ENCODE measurements at regions not wholly inside any gene's neighbourhood (a gene's known extent, or its start where the extent isn't known, plus 50 kb on each side); places are given as distances from the start of the nearest gene placed in this dataset.

DNA sequence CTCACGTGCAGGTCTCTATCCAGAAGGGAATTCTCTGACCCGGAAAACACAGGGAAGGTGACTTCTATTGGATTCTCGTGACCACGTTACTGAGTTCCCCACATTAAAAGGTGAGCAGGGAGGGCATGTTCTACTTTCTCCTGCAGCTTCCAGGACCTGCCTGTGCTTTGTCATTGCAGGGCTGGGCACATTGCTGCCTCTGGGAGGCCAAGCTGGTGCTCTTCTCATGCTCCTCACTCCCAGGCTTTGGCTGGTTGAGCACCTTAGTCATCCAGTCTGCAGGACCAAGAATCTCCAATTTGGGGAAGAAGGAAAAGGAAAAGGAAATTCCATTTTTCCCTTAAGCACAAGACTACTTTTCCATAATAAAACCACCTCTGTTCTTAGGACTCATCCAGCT lies 86.5 kb upstream of the TMEM72 start:
- no peaks in the 10 kb centered on the region for H3K27me3 ChIP-seq
- 71 to 72% methylated on average over 3 to 4 of the region's 4 CpGs for WGBS, 2 donors
- no peaks in the 10 kb centered on the region for H3K4me1 ChIP-seq
- no peak overlapping the region for H3K4me3 ChIP-seq
- intact Hi-C loops (cut with DNase I), result no loop called here
- no peak overlapping the region for H3K27ac ChIP-seq
- no peak for TF ChIP-seq POLR2A (IDR thresholded peaks at IDR 0.05)
- TF ChIP-seq, protein P1, sequence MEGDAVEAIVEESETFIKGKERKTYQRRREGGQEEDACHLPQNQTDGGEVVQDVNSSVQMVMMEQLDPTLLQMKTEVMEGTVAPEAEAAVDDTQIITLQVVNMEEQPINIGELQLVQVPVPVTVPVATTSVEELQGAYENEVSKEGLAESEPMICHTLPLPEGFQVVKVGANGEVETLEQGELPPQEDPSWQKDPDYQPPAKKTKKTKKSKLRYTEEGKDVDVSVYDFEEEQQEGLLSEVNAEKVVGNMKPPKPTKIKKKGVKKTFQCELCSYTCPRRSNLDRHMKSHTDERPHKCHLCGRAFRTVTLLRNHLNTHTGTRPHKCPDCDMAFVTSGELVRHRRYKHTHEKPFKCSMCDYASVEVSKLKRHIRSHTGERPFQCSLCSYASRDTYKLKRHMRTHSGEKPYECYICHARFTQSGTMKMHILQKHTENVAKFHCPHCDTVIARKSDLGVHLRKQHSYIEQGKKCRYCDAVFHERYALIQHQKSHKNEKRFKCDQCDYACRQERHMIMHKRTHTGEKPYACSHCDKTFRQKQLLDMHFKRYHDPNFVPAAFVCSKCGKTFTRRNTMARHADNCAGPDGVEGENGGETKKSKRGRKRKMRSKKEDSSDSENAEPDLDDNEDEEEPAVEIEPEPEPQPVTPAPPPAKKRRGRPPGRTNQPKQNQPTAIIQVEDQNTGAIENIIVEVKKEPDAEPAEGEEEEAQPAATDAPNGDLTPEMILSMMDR (IDR thresholded peaks at IDR 0.05), result no peak
- no peak for DNase-seq
- no peaks in the 10 kb centered on the region for H3K36me3 ChIP-seq
- H3K9me3 ChIP-seq, result no peaks in the 10 kb centered on the region

DNA sequence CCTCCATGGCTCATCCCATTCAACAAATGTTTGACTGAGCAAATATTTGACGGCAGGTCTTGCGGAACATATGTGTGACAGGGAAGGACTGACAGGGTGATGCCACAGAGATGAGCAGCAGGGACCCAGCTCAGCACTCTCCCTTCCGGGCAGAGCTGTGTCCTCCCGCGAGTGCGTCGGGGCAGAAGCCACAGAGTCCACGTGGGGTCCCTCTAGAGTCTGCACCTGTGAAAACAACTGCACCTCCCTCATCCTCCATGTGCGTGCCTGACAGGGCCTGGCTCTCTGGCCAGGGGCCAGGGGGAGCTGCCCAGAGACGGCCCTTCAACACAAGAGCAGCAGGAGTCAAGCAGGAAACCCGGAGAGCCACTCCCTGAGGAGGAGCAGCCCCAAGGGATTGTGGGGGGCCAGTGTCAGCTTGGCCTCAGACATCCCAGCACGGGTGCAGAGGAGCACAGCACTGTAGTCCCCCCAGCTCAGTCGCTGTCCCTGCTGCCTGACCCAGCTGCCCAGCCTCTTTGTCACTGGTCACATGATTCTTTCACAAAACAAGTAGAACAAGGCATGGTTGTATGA lies 83.6 kb upstream of the TMEM72 start:
- Histone ChIP-seq H3K9me3 (no peaks in the 10 kb centered on the region), H3K27me3 (no peaks in the 10 kb centered on the region), H3K27ac (no peak overlapping the region), H3K36me3 (no peaks in the 10 kb centered on the region), H3K4me1 (no peaks in the 10 kb centered on the region), H3K4me3 (no peak overlapping the region)
- no peak for DNase-seq
- TF ChIP-seq, protein P1 (IDR thresholded peaks at IDR 0.05), result no peak
- TF ChIP-seq POLR2A (IDR thresholded peaks at IDR 0.05), result no peak
- intact Hi-C loops (cut with DNase I), result no loop called here
- 63 to 69% methylated on average over 2 to 13 of the region's 13 CpGs for WGBS, 2 donors

DNA sequence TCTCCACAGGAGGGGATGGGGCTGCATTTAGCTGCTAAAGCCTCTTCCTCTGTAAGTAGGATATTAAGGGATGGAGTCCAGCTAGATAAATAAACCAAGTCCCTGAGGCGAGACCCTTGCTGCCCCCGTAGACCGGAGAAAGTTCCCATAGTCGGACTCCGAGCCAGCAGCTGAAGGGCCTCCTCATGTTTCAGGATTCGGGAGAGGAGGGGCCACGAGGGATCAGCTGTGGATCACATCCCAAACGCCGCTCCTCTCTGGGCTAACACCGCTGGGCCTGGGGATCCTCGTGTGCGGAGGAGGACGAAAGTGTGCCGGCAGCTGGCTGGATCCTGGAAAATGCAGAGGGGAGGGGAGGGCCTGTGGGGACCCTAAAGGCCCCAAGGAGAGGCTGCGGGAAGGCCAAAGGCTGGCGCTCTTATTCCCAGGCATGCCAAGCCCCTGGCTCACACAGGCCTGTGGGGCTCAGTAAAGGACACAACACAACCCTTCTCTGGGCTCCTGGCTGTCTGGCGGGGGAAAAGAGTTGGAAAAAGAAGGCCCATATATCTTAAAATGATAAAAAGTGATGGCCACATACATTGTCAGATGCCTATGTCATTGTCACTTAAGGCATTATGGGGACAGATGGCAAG lies 82.5 kb upstream of the TMEM72 start:
- Histone ChIP-seq H3K27me3 (no peaks in the 10 kb centered on the region), H3K36me3 (no peaks in the 10 kb centered on the region), H3K9me3 (no peaks in the 10 kb centered on the region), H3K4me3 (no peak overlapping the region), H3K27ac (no peak overlapping the region), H3K4me1 (no peaks in the 10 kb centered on the region)
- WGBS, 2 donors, result 58 to 64% methylated on average over 4 to 7 of the region's 17 CpGs
- DNase-seq, result no peak
- intact Hi-C loops (cut with DNase I), result no loop called here
- TF ChIP-seq, protein P1 (IDR thresholded peaks at IDR 0.05), result no peak
- no peak for TF ChIP-seq POLR2A (IDR thresholded peaks at IDR 0.05)

DNA sequence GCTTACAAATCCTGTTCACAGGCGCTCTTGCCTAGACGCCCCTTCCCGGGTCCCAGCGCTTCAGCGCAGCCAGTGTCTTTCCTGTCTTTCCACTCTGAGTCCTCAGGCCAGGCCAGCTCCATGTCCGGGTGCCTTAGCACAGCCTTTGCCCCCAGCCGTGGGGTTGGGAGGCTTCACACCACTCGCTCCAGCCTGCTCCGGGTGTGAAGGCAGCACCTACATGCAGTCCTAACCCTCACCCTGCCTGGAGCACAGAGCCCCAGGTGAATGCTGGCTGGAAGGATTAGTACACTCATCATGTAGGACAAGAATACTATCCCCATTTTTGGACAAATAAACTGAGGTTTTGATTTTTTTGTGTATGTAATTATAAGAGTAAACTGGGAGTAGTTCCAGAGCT lies 81.7 kb upstream of the TMEM72 start:
- Histone ChIP-seq H3K27me3 (no peaks in the 10 kb centered on the region), H3K9me3 (no peaks in the 10 kb centered on the region), H3K4me1 (no peaks in the 10 kb centered on the region), H3K36me3 (no peaks in the 10 kb centered on the region), H3K27ac (no peak overlapping the region), H3K4me3 (no peak overlapping the region)
- no peak for DNase-seq
- WGBS, 2 donors, result 85 to 87% methylated on average over 6 to 9 of the region's 9 CpGs
- no peak for TF ChIP-seq POLR2A (IDR thresholded peaks at IDR 0.05)
- TF ChIP-seq, protein P1 (IDR thresholded peaks at IDR 0.05), result no peak
- intact Hi-C loops (cut with DNase I), result no loop called here

DNA sequence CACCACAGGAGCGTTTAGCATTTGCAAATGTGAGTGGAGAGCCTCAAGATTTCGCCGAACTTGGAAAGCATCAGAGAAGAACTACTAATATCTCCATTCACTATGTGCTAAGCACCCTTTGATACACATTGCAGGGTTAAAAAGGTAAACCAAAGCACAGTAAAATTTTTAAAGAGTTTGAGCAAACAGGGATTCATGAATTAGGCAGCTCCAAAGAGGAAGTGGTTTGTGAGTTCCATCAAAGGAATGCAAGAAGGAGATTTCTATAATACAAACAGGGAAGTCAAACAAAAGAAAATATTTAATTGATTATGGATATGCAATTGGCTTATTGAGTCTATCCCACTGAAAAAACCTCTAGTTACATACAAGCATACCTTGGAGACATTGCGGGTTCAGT lies 81.1 kb upstream of the TMEM72 start:
- Histone ChIP-seq H3K36me3 (no peaks in the 10 kb centered on the region), H3K27ac (no peak overlapping the region), H3K27me3 (no peaks in the 10 kb centered on the region), H3K4me3 (no peak overlapping the region), H3K4me1 (no peaks in the 10 kb centered on the region), H3K9me3 (no peaks in the 10 kb centered on the region)
- no peak for TF ChIP-seq POLR2A (IDR thresholded peaks at IDR 0.05)
- TF ChIP-seq, protein P1 (IDR thresholded peaks at IDR 0.05), result no peak
- intact Hi-C loops (cut with DNase I), result no loop called here
- no peak for DNase-seq
- WGBS, 2 donors, result 79 to 82% methylated on average over 4 of the region's 4 CpGs

Data from esophagus squamous epithelium (tissue), 5 donors.